Uterus (tissue), 3 donors: ENCODE measurements at regions not wholly inside any gene's neighbourhood (a gene's known extent, or its start where the extent isn't known, plus 50 kb on each side); places are given as distances from the start of the nearest gene placed in this dataset.

Experiments
- DNase-seq, 2 donors: peaks; one replicate each; pipeline ENCODE4 v3.0.0-alpha.2; 2019 to 2020
- H3K27ac ChIP-seq, 2 donors: fragments of 200-600 bp; sonication (generic); 1 replicate in 1 of 2; 2 replicates in 1 of 2; pipeline ENCODE4 v1.5.1; 2016 to 2018
- H3K27me3 ChIP-seq, 2 donors: fragments of 200-600 bp; sonication (generic); one replicate each; pipeline ENCODE4 v1.5.1; 2018 to 2019; ENCODE audit warnings: control low read depth in 1 of 2
- H3K36me3 ChIP-seq, 2 donors: fragments of 200-600 bp; sonication (generic); one replicate each; pipeline ENCODE4 v1.5.1; 2019; ENCODE audit warnings: control low read depth in 1 of 2
- H3K4me1 ChIP-seq, 2 donors: fragments of 200-600 bp; sonication (generic); one replicate each; pipeline ENCODE4 v1.5.1; 2018 to 2019; ENCODE audit warnings: control low read depth in 1 of 2
- H3K4me3 ChIP-seq, 2 donors: fragments of 200-600 bp; sonication (generic); 1 replicate in 1 of 2; 2 replicates in 1 of 2; pipeline ENCODE4 v1.5.1; 2018 to 2019; ENCODE audit warnings: mild to moderate bottlenecking in 1 of 2
- H3K9me3 ChIP-seq, 2 donors: fragments of 200-600 bp; sonication (generic); one replicate each; pipeline ENCODE4 v1.5.1; 2019; ENCODE audit warnings: control low read depth in 1 of 2
- CTCF ChIP-seq, 4 experiments: fragments of 200-600 bp in 2 of 4; fragments of 450-650 bp in 2 of 4; sonication (generic) in 2 of 4; IDR thresholded peaks; one replicate each; pipeline ENCODE4 v1.5.1; 2016 to 2019; ENCODE audit warnings: antibody characterized with exemption in 4 of 4, mild to moderate bottlenecking in 2 of 4, moderate library complexity in 1 of 4
- POLR2A ChIP-seq, 2 donors: fragments of 450-650 bp; IDR thresholded peaks; one replicate each; pipeline ENCODE4 v1.6.1; 2016; ENCODE audit warnings: antibody characterized with exemption in 2 of 2, mild to moderate bottlenecking in 1 of 2, moderate library complexity in 1 of 2
- intact Hi-C: fragments of 100-400 bp; cut with DNase I; formaldehyde crosslinking; loops from one replicate; pipeline ENCODE4 v1.15.1; 2023; ENCODE audit warnings: low total_unique reads
- donor health status: DM: yes; HTN: yes; CAD: no.

DNA sequence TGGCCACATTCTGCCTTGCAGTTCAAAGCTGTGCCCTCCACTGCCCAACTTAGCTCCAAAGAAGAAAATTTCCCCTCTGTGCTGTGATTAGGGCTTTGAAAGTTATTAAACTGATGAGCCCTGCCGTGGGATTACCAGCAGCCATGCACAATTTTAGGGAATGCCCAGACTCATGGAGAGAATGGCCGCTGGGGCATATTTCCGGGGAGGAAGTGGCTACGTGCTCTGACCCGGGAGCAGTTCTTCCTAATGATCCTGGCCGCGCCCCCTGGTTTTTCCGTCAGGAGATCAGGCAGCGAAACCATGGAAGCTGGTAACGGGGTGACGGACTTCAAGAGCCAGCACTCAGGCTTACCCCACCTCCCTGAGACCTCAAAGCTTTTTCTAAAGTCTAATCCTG lies 365.5 kb upstream of the PFKP start:
- no peak overlapping the region for H3K27ac ChIP-seq
- H3K4me1 ChIP-seq: no peaks in the 10 kb centered on the region
- no peak for DNase-seq
- H3K27me3 ChIP-seq: no peaks in the 10 kb centered on the region
- no peak overlapping the region for H3K4me3 ChIP-seq
- no peaks in the 10 kb centered on the region for H3K9me3 ChIP-seq
- H3K36me3 ChIP-seq: no peaks in the 10 kb centered on the region
- intact Hi-C loops: no loop called here
- TF ChIP-seq POLR2A (IDR thresholded peaks at IDR 0.05): no peak
- TF ChIP-seq CTCF (IDR thresholded peaks at IDR 0.05): no peak

DNA sequence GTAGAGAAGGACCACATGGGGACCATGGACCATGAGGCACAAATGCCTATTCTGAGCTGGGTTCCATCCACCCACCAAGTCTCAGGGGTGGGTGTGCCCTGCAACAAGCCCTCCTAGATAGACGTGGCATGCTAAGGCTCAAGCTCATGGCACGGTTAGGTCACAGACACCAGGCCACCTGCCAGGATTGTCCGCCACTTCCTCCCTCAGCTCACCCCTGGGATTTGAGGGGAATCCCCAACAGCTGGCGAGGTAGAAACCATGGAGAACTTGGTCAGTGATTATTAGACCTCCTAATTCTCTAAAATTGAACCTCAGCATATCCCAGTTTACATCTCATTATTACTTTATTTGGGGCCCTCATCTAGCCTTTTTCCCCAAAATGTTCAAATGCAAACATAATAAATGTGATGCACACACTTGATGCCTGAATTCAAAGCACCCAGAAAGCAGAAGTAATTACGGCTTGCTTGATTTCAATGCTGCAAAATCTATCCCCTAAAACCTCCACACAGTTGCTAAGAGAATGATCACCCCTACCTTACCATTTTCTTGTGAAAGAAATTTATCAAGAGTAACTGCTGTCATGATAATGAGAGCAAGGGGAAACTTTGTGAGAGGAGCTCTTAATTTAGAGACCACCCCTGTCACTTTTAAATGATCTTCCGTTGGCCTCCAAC lies 366.6 kb upstream of the PFKP start:
- Histone ChIP-seq H3K9me3 (no peaks in the 10 kb centered on the region), H3K27ac (no peak overlapping the region), H3K36me3 (no peaks in the 10 kb centered on the region), H3K4me3 (no peak overlapping the region), H3K27me3 (no peaks in the 10 kb centered on the region), H3K4me1 (no peaks in the 10 kb centered on the region)
- DNase-seq: no peak
- no peak for TF ChIP-seq POLR2A (IDR thresholded peaks at IDR 0.05)
- TF ChIP-seq CTCF (IDR thresholded peaks at IDR 0.05): no peak
- intact Hi-C loops: no loop called here

GRCh38 chr10:2688958-2689357 lies 378.4 kb upstream of the PFKP start:
- DNase-seq: no peak
- H3K27me3 ChIP-seq: no peaks in the 10 kb centered on the region
- intact Hi-C loops: no loop called here
- no peaks in the 10 kb centered on the region for H3K9me3 ChIP-seq
- H3K36me3 ChIP-seq: no peaks in the 10 kb centered on the region
- H3K4me1 ChIP-seq: no peaks in the 10 kb centered on the region
- no peak overlapping the region for H3K27ac ChIP-seq
- H3K4me3 ChIP-seq: no peak overlapping the region
- no peak for TF ChIP-seq CTCF (IDR thresholded peaks at IDR 0.05)
- no peak for TF ChIP-seq POLR2A (IDR thresholded peaks at IDR 0.05)

DNA sequence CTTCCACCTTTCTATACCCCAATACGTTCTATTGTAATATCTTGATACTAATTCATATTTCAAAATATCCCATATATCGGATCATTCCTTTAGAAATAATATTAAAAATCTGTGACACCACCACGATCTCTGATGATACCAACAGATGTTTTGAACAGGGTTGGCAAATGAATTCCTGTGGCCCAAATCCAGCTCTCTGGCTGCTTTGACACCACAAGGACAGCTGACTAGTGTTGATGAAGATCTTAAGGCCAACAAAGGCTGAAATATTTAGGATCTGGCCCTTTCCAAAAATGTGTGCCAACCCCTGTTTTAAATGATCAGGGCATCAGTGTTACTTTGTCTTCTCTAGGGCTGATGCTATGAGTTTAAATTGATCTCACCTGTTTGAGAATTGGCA lies 380.7 kb upstream of the PFKP start:
- no peak overlapping the region for H3K27ac ChIP-seq
- H3K4me3 ChIP-seq: no peak overlapping the region
- no peaks in the 10 kb centered on the region for H3K27me3 ChIP-seq
- no peaks in the 10 kb centered on the region for H3K36me3 ChIP-seq
- no peak for DNase-seq
- no peaks in the 10 kb centered on the region for H3K9me3 ChIP-seq
- no peak for TF ChIP-seq POLR2A (IDR thresholded peaks at IDR 0.05)
- TF ChIP-seq CTCF (IDR thresholded peaks at IDR 0.05): no peak
- no peaks in the 10 kb centered on the region for H3K4me1 ChIP-seq
- intact Hi-C loops: no loop called here

GRCh38 chr10:2682491-2682890 lies 384.9 kb upstream of the PFKP start:
- intact Hi-C loops: no loop called here
- DNase-seq: no peak
- TF ChIP-seq POLR2A (IDR thresholded peaks at IDR 0.05) (no peak), CTCF (IDR thresholded peaks at IDR 0.05) (no peak)
- H3K9me3 ChIP-seq: no peaks in the 10 kb centered on the region
- H3K27ac ChIP-seq: no peak overlapping the region
- no peak overlapping the region for H3K4me3 ChIP-seq
- no peaks in the 10 kb centered on the region for H3K27me3 ChIP-seq
- H3K4me1 ChIP-seq: peaks cover 0 to 4% of the 10 kb centered on the region in 2 donors
- no peaks in the 10 kb centered on the region for H3K36me3 ChIP-seq
